Heart right ventricle (tissue), 16 donors: ENCODE measurements at regions not wholly inside any gene's neighbourhood (a gene's known extent, or its start where the extent isn't known, plus 50 kb on each side); places are given as distances from the start of the nearest gene placed in this dataset.

Experiments
- ATAC-seq, 8 donors: fragments of 200-7000 bp; cut with Tn5 transposase; one replicate each; pipeline ENCODE4 v1.9.1; 2020; ENCODE audit warnings: mild to moderate bottlenecking in 8 of 8, moderate library complexity in 8 of 8, moderate number of reproducible peaks in 1 of 8
- DNase-seq, 2 donors: peaks; one replicate each; pipeline ENCODE4 v3.0.0-alpha.2; 2020
- H3K27ac ChIP-seq, 10 donors: fragments of 200-600 bp; sonication (generic) in 2 of 10; one replicate each; pipeline versions ENCODE4 v1.5.0 to v1.8.0; 2020 to 2022; ENCODE audit warnings: mild to moderate bottlenecking in 3 of 10
- H3K27me3 ChIP-seq, 7 donors: fragments of 200-600 bp; one replicate each; pipeline ENCODE4 v1.8.0; 2021 to 2022; ENCODE audit warnings: mild to moderate bottlenecking in 2 of 7
- H3K36me3 ChIP-seq, 9 donors: fragments of 200-600 bp; sonication (generic) in 1 of 9; one replicate each; pipeline versions ENCODE4 v1.5.0 to v1.8.0; 2020 to 2022; ENCODE audit warnings: mild to moderate bottlenecking in 2 of 9
- H3K4me1 ChIP-seq, 9 donors: fragments of 200-600 bp; sonication (generic) in 1 of 9; one replicate each; pipeline versions ENCODE4 v1.5.0 to v1.8.0; 2020 to 2022; ENCODE audit warnings: mild to moderate bottlenecking in 4 of 9
- H3K4me3 ChIP-seq, 10 donors: fragments of 200-600 bp; sonication (generic) in 2 of 10; one replicate each; pipeline versions ENCODE4 v1.5.0 to v1.8.0; 2020 to 2022; ENCODE audit warnings: mild to moderate bottlenecking in 7 of 10, moderate library complexity in 2 of 10
- H3K9me3 ChIP-seq, 11 donors: fragments of 200-600 bp in 10 of 11; sonication (generic) in 2 of 11; one replicate each; pipeline versions ENCODE4 v1.5.0 to v1.8.0; 2013 to 2022; ENCODE audit warnings: mild to moderate bottlenecking in 2 of 11, control low read depth in 1 of 11, moderate library complexity in 1 of 11
- WGBS, 2 donors: extraction: QIAGEN DNeasy Blood & Tissue Kit; methylation state at CpG; one replicate each; pipeline ENCODE4 v1.1.7; 2013; ENCODE audit warnings: inconsistent platforms in 1 of 2; 5-methylcytosine and 5-hydroxymethylcytosine counted together
- intact Hi-C, 10 donors: fragments of 100-400 bp; cut with DNase I; formaldehyde crosslinking; loops; one replicate each; pipeline versions ENCODE4 v1.11.1 to v1.14.2; 2022
- TF ChIP-seq, protein P1 (sequence below), 9 donors: fragments of 200-600 bp; sonication (generic) in 2 of 9; IDR thresholded peaks; one replicate each; pipeline versions ENCODE4 v1.5.0 to v1.8.0; 2021 to 2022; ENCODE audit warnings: antibody characterized with exemption in 9 of 9, mild to moderate bottlenecking in 5 of 9, moderate library complexity in 1 of 9
- donor health status: Arrhythmogenic right ventricular cardiomyopathy.
- donor health status: ischemic (EF 13 %, LVEDD 7.1; RV severe dilation, severe dysfunction).
- donor health status: healthy with polysubstance abuse.
- donor health status: DM: no; HTN: yes; CAD: no.
- donor health status: DM: no; HTN: no; CAD: no.
- donor health status: ischemic (EF 25% LVEDD 6.9; RV normal size, moderate dysfunction).
- donor health status: ischemic (EF 25% LVEDD 5.7; RV mildly dilated, moderate dysfunction).
- donor health status: healthy.
- donor health status: DM: yes; HTN: yes; CAD: no.
- donor health status: Ischemic cardiomyopathy.
- donor health status: ischemic (EF 35%, LVEDD 5.7; RV mildly dilated, moderate dysfunction).
- donor health status: nonischemic (EF 11% LVEDD 7.7; RV severe dilation, severe dysfunction).
- donor health status: DM: yes; HTN: yes; CAD: no.
- donor health status: PGD.
- donor health status: ischemic (EF 29% LVEDD 5.4; RV normal size, mild dysfunction).
- donor health status: nonischemic (EF 23%, LVEDD 6.1; RV moderate dilation, normal function).

DNA sequence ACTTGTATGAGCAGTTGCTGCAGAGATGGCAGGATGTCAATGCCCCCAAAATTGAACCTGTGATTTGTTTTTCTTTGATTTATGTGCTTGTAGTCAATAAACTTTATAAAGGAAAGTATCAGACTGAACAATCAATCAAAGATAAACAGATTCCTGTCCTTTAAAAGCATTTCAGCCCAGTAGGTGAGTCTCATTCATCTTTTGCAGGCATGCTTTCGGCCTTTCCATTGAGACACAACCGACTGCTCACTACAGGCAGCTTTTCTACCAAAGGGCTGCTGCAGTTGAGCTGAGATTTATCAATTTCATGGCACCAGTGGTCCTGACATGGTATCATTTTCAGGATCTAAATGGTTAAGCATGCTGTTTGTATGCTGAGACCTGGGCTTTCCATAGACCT lies 513.6 kb upstream of the PTBP2 start:
- TF ChIP-seq, protein P1, sequence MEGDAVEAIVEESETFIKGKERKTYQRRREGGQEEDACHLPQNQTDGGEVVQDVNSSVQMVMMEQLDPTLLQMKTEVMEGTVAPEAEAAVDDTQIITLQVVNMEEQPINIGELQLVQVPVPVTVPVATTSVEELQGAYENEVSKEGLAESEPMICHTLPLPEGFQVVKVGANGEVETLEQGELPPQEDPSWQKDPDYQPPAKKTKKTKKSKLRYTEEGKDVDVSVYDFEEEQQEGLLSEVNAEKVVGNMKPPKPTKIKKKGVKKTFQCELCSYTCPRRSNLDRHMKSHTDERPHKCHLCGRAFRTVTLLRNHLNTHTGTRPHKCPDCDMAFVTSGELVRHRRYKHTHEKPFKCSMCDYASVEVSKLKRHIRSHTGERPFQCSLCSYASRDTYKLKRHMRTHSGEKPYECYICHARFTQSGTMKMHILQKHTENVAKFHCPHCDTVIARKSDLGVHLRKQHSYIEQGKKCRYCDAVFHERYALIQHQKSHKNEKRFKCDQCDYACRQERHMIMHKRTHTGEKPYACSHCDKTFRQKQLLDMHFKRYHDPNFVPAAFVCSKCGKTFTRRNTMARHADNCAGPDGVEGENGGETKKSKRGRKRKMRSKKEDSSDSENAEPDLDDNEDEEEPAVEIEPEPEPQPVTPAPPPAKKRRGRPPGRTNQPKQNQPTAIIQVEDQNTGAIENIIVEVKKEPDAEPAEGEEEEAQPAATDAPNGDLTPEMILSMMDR (IDR thresholded peaks at IDR 0.05): no peak
- Histone ChIP-seq H3K4me1 (no peaks in the 10 kb centered on the region), H3K27me3 (no peaks in the 10 kb centered on the region), H3K4me3 (no peak overlapping the region), H3K27ac (no peak overlapping the region), H3K36me3 (no peaks in the 10 kb centered on the region), H3K9me3 (no peaks in the 10 kb centered on the region)
- 77 to 84% methylated on average over 2 of the region's 2 CpGs for WGBS, 2 donors
- no peak for ATAC-seq
- intact Hi-C loops: no loop called here
- no peak for DNase-seq

DNA sequence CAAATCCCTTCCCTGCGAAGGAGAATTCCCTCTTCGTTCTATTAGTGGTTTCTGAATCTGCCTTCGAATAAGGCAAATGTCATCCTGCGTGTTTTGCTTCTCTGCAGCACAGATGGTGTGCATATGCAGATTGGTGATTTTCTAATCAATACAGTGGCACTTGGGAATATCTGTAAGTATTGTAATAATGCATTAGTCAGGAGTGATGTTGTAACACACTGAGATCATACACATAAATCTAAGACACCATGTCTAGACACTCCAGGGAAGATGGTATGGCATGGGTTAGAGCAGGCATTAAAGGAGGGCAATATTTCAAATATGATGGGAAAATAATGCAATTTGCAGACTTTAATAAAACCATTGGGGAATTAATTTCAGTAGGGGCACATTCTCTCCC lies 513.2 kb upstream of the PTBP2 start:
- no peaks in the 10 kb centered on the region for H3K27me3 ChIP-seq
- no peak for DNase-seq

DNA sequence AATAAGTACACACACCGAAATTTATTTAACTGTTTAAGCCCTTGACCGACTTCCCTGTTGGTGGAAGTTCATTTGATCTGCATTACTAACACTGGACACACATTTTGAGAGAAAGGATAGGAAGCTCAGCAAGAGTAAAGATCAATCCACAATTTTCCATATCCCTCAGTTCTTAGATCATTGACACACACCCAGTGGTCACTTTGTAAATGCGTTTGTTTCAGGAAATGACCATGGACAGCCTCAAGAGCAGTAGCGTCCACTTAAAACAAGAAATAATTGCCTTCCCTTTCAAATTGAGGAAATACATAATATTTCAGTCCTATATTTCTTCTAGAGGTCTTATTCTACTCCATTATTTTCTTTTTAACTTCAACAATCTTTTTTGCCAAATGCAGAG lies 511.5 kb upstream of the PTBP2 start:
- 76 to 78% methylated on average over 4 of the region's 4 CpGs for WGBS, 2 donors

More for the DNA sequence above, 513.2 kb upstream of the PTBP2 start:
- TF ChIP-seq, protein P1 (IDR thresholded peaks at IDR 0.05): no peak
- Histone ChIP-seq H3K4me3 (no peak overlapping the region), H3K36me3 (no peaks in the 10 kb centered on the region), H3K4me1 (no peaks in the 10 kb centered on the region), H3K27ac (no peak overlapping the region), H3K9me3 (no peaks in the 10 kb centered on the region)
- no peak for ATAC-seq
- WGBS, 2 donors: 94 to 95% methylated on average over 4 of the region's 4 CpGs
- intact Hi-C loops: no loop called here

DNA sequence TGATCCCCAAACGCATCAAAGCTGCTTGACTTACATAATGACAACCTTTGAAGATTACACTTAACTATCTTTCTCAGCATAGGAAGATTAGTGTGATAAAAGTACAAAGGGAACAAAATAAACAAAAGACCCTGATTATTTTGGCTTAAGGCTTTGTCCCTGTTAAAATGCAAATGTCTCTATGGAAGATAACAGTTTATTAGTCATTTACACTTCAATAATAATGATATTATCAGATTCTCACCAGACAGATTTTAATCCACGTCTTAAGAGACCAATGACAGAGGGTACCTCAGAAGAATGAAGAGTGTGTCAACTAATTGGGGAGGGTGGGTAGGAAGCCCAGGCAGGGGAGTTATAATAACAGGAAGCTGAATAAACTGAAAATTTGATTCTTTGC lies 510.4 kb upstream of the PTBP2 start:
- DNase-seq: no peak
- Histone ChIP-seq H3K27ac (no peak overlapping the region), H3K9me3 (no peaks in the 10 kb centered on the region), H3K36me3 (no peaks in the 10 kb centered on the region), H3K4me1 (no peaks in the 10 kb centered on the region), H3K27me3 (no peaks in the 10 kb centered on the region), H3K4me3 (no peak overlapping the region)
- TF ChIP-seq, protein P1 (IDR thresholded peaks at IDR 0.05): no peak
- ATAC-seq: no peak
- intact Hi-C loops: loop anchor here in 1 of 10 donors (10.0 kb wide), 1 partner anchor 64 kb away; no protein-coding TSS in a partner anchor
- 53% methylated on average over 2 of the region's 2 CpGs for WGBS, 2 donors

More for the DNA sequence above, 511.5 kb upstream of the PTBP2 start:
- Histone ChIP-seq H3K36me3 (no peaks in the 10 kb centered on the region), H3K27me3 (no peaks in the 10 kb centered on the region), H3K4me1 (no peaks in the 10 kb centered on the region), H3K27ac (no peak overlapping the region), H3K4me3 (no peak overlapping the region), H3K9me3 (no peaks in the 10 kb centered on the region)
- intact Hi-C loops: loop anchor here in 1 of 10 donors (10.0 kb wide), 1 partner anchor 65 kb away; no protein-coding TSS in a partner anchor
- DNase-seq (no peak), ATAC-seq (no peak)
- TF ChIP-seq, protein P1 (IDR thresholded peaks at IDR 0.05): no peak
